SJCRH30 (cell line): ENCODE measurements at regions not wholly inside any gene's neighbourhood (a gene's known extent, or its start where the extent isn't known, plus 50 kb on each side); places are given as distances from the start of the nearest gene placed in this dataset.

Source experiments
- DNase-seq, 2 experiments: peaks; one replicate each; pipeline ENCODE4 v3.0.0-alpha.2; 2015 to 2020
- H3K27ac ChIP-seq: fragments of 250-450 bp; sonication (Bioruptor Pico); 2 replicates; pipeline ENCODE4 v1.5.1; 2020; ENCODE audit warnings: mild to moderate bottlenecking, moderate library complexity
- H3K27me3 ChIP-seq: fragments of 250-450 bp; sonication (Bioruptor Pico); 2 replicates; pipeline ENCODE4 v1.5.1; 2020; ENCODE audit warnings: mild to moderate bottlenecking, moderate library complexity
- H3K36me3 ChIP-seq: fragments of 250-450 bp; sonication (Bioruptor Pico); 2 replicates; pipeline ENCODE4 v1.5.1; 2020; ENCODE audit warnings: mild to moderate bottlenecking, moderate library complexity
- H3K4me1 ChIP-seq: fragments of 250-450 bp; sonication (Bioruptor Pico); 2 replicates; pipeline ENCODE4 v1.5.1; 2020; ENCODE audit warnings: mild to moderate bottlenecking, moderate library complexity
- H3K4me3 ChIP-seq: fragments of 250-450 bp; sonication (Bioruptor Pico); 2 replicates; pipeline ENCODE4 v1.5.1; 2020; ENCODE audit warnings: mild to moderate bottlenecking, moderate library complexity
- H3K9me3 ChIP-seq: fragments of 250-450 bp; sonication (Bioruptor Pico); replicated peaks from 2 replicates; pipeline ENCODE4 v1.5.1; 2020; ENCODE audit warnings: mild to moderate bottlenecking, moderate library complexity

- Histone ChIP-seq H3K27me3 (no peaks in the 10 kb centered on the region), H3K4me1 (no peaks in the 10 kb centered on the region), H3K27ac (no peak overlapping the region), H3K36me3 (no peaks in the 10 kb centered on the region), H3K9me3 (no peaks in the 10 kb centered on the region), H3K4me3 (no peak overlapping the region)
- DNase-seq = no peak
These were observed 186.9 kb upstream of the LYPLAL1 start for GRCh38 chr1:218986816-218987215.

- Histone ChIP-seq H3K4me1 (no peaks in the 10 kb centered on the region), H3K36me3 (no peaks in the 10 kb centered on the region), H3K4me3 (no peak overlapping the region), H3K9me3 (no peaks in the 10 kb centered on the region), H3K27me3 (no peaks in the 10 kb centered on the region), H3K27ac (no peak overlapping the region)
- DNase-seq = no peak
These were observed 183.7 kb upstream of the LYPLAL1 start for GRCh38 chr1:218990019-218990418.

GRCh38 chr1:218991089-218991488 is 182.6 kb upstream of the LYPLAL1 start:
- H3K4me3 ChIP-seq = no peak overlapping the region
- H3K27me3 ChIP-seq = no peaks in the 10 kb centered on the region
- no peak overlapping the region for H3K27ac ChIP-seq
- DNase-seq = peak in 1 of 2 experiments; percentile 6
- no peaks in the 10 kb centered on the region for H3K9me3 ChIP-seq
- no peaks in the 10 kb centered on the region for H3K36me3 ChIP-seq
- H3K4me1 ChIP-seq = no peaks in the 10 kb centered on the region

- Histone ChIP-seq H3K27ac (no peak overlapping the region), H3K36me3 (no peaks in the 10 kb centered on the region), H3K4me3 (no peak overlapping the region), H3K9me3 (no peaks in the 10 kb centered on the region), H3K27me3 (no peaks in the 10 kb centered on the region), H3K4me1 (no peaks in the 10 kb centered on the region)
- DNase-seq = no peak
These were observed 179.1 kb upstream of the LYPLAL1 start for GRCh38 chr1:218994615-218995014.

GRCh38 chr1:218995091-218995665 is 178.5 kb upstream of the LYPLAL1 start:
- Histone ChIP-seq H3K27ac (no peak overlapping the region), H3K36me3 (no peaks in the 10 kb centered on the region), H3K9me3 (no peaks in the 10 kb centered on the region), H3K27me3 (no peaks in the 10 kb centered on the region), H3K4me1 (no peaks in the 10 kb centered on the region), H3K4me3 (no peak overlapping the region)
- DNase-seq = no peak

DNA sequence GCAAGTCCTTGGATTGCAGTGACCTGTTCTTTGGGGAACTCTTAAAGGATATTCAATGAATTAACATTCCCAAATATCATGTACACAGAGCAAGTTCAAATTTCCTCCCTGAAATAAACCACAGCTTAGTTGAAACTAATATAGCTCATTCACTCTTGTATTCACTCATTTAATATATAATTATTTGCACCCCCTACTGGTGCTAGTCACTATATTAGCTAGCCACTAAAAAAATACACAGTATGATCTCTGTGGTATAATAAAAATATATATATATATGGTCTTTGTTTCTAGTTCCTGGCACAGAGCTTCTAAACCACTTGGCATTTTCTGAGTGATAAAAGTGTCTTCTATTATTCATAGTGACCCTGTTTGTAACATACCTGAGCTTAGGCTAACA is 177.3 kb upstream of the LYPLAL1 start:
- DNase-seq = no peak
- no peak overlapping the region for H3K4me3 ChIP-seq
- H3K27ac ChIP-seq = no peak overlapping the region
- no peaks in the 10 kb centered on the region for H3K4me1 ChIP-seq
- H3K36me3 ChIP-seq = no peaks in the 10 kb centered on the region
- H3K27me3 ChIP-seq = no peaks in the 10 kb centered on the region
- no peaks in the 10 kb centered on the region for H3K9me3 ChIP-seq

- no peak overlapping the region for H3K27ac ChIP-seq
- H3K4me3 ChIP-seq = no peak overlapping the region
- H3K9me3 ChIP-seq = no peaks in the 10 kb centered on the region
- H3K4me1 ChIP-seq = no peaks in the 10 kb centered on the region
- no peaks in the 10 kb centered on the region for H3K27me3 ChIP-seq
- DNase-seq = no peak
- no peaks in the 10 kb centered on the region for H3K36me3 ChIP-seq
These were observed 173.7 kb upstream of the LYPLAL1 start for GRCh38 chr1:219000005-219000404.

GRCh38 chr1:219000631-219001030 is 173.0 kb upstream of the LYPLAL1 start:
- Histone ChIP-seq H3K4me1 (no peaks in the 10 kb centered on the region), H3K27me3 (no peaks in the 10 kb centered on the region), H3K4me3 (no peak overlapping the region), H3K27ac (no peak overlapping the region), H3K36me3 (no peaks in the 10 kb centered on the region), H3K9me3 (no peaks in the 10 kb centered on the region)
- no peak for DNase-seq

GRCh38 chr1:219010720-219011119 is 163.0 kb upstream of the LYPLAL1 start:
- H3K4me1 ChIP-seq = no peaks in the 10 kb centered on the region
- H3K27ac ChIP-seq = no peak overlapping the region
- H3K9me3 ChIP-seq = no peaks in the 10 kb centered on the region

DNA sequence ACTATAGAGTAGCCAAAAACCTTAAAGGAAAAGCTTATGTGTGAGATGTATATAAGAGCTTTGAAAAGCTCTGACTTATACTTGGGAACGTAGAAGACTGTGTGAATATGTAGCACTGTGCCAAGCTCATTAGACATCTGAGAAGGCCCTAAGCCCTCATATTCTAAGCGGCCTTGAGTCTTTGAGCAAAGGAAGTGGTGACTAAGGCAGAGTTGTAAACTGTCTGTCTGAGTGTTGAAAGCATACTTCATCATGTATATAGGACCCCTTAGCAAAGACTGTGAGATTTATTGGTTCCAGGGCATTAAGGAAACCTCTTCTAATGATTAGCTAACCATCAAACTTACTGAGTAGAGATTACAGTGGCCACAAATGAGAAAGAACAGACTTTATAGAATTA is 153.3 kb upstream of the LYPLAL1 start:
- no peak for DNase-seq
- H3K4me3 ChIP-seq = no peak overlapping the region
- H3K36me3 ChIP-seq = no peaks in the 10 kb centered on the region
- no peaks in the 10 kb centered on the region for H3K27me3 ChIP-seq
- no peak overlapping the region for H3K27ac ChIP-seq
- peaks cover 7% of the 10 kb centered on the region; the same call in 1 of the 2 replicates for H3K9me3 ChIP-seq
- H3K4me1 ChIP-seq = peaks cover 5% of the 10 kb centered on the region

More at GRCh38 chr1:219010720-219011119, 163.0 kb upstream of the LYPLAL1 start:
- no peaks in the 10 kb centered on the region for H3K27me3 ChIP-seq
- H3K4me3 ChIP-seq = no peak overlapping the region
- no peaks in the 10 kb centered on the region for H3K36me3 ChIP-seq
- DNase-seq = no peak

- no peaks in the 10 kb centered on the region for H3K27me3 ChIP-seq
- peaks cover 5% of the 10 kb centered on the region for H3K4me1 ChIP-seq
- peaks cover 7% of the 10 kb centered on the region; the same call in 1 of the 2 replicates for H3K9me3 ChIP-seq
- no peak overlapping the region for H3K4me3 ChIP-seq
- DNase-seq = no peak
- no peaks in the 10 kb centered on the region for H3K36me3 ChIP-seq
- H3K27ac ChIP-seq = no peak overlapping the region
These were observed 152.8 kb upstream of the LYPLAL1 start for GRCh38 chr1:219020846-219021245.

DNA sequence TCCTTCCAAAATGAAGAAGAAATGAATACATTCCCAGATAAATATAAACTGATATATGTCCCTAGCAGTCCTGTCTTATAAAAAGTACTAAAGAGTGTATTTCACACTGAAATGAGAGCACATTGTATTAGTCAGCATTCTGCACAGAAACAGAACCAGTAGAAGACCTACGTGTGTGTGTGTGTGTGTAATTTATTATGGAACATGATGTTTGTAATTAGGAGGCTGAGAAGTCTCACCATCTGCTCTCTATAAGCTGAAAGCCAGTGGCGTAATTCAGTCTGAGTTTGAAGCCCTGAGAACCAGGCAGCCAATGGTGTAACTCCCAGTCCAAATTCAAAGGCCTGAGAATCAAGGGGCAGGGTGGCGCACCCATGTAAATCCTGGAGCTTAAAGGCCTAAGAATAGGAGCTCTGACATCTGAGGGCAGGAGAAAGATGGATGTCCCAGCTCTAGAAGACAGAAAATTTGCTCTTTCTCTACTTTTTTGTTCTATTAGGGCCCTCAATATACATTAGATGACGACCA is 146.5 kb upstream of the LYPLAL1 start:
- H3K36me3 ChIP-seq = no peaks in the 10 kb centered on the region
- peaks cover 5% of the 10 kb centered on the region for H3K4me1 ChIP-seq
- H3K4me3 ChIP-seq = no peak overlapping the region
- no peaks in the 10 kb centered on the region for H3K27me3 ChIP-seq
- DNase-seq = peak in 1 of 2 experiments; percentile 9
- no peak overlapping the region for H3K27ac ChIP-seq
- H3K9me3 ChIP-seq = no peaks in the 10 kb centered on the region

- H3K4me3 ChIP-seq = no peak overlapping the region
- no peak for DNase-seq
- peaks cover 11% of the 10 kb centered on the region for H3K4me1 ChIP-seq
- no peaks in the 10 kb centered on the region for H3K27me3 ChIP-seq
- H3K36me3 ChIP-seq = no peaks in the 10 kb centered on the region
- H3K9me3 ChIP-seq = no peaks in the 10 kb centered on the region
- H3K27ac ChIP-seq = no peak overlapping the region
These were observed 141.9 kb upstream of the LYPLAL1 start for GRCh38 chr1:219031809-219032208.

DNA sequence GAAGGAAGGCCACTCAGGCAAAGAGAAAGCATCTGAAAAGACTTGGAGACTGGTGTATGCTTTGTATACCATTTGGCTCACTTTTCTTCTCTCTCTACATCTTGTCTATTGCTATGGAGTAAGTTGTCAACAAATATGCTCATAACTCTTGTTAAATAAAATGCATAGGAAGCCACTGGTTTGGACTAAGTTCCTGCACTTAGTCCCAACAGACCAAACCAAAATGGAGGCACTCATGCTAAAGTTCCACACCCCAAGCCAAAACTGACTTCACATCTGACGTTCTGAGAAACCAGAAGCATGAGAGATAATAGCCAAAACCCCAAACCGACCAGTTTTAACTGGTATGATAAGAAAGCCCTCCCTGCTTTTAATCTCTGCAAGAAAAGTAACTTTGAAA is 135.3 kb upstream of the LYPLAL1 start:
- Histone ChIP-seq H3K36me3 (no peaks in the 10 kb centered on the region), H3K9me3 (peaks cover 4% of the 10 kb centered on the region; the same call in 1 of the 2 replicates), H3K27me3 (no peaks in the 10 kb centered on the region), H3K4me1 (peaks cover 30% of the 10 kb centered on the region), H3K27ac (no peak overlapping the region), H3K4me3 (no peak overlapping the region)
- DNase-seq = no peak

DNA sequence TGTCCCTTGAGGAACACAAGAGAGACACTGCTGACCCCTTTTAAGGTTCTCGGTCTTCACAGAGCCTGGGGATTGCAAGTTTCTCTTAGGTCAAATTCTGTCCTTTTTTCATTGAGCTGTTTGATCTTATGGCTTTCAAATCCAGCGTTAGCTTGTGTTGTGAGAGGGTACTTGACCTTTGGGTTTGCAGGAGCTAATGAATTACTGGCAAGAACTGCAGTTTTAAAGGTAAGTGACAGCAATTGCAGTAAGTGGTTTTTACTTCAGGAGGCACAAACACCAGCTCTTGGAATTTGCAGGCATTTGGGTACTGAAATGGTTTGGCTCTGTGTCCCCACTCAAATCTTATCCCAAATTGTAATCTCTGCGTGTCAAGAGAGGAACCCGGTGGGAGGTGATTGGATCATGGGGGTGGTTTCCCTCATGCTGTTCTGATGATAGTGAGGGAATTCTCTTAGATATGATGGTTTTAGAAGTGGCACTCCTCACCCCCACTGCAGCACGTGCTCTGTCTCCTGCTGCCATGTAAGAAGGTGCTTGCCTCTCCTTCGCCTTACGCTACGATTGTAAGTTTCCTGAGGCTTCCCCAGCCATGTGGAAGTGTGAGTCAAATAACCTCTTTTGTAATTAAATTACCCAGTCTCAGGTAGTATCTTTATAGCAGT is 134.5 kb upstream of the LYPLAL1 start:
- Histone ChIP-seq H3K4me3 (no peak overlapping the region), H3K27me3 (no peaks in the 10 kb centered on the region), H3K27ac (no peak overlapping the region), H3K4me1 (peaks cover 22% of the 10 kb centered on the region), H3K36me3 (no peaks in the 10 kb centered on the region), H3K9me3 (peaks cover 4% of the 10 kb centered on the region; the same call in 1 of the 2 replicates)
- no peak for DNase-seq
